NCI-H187 (cell line): ENCODE measurements at regions not wholly inside any gene's neighbourhood (a gene's known extent, or its start where the extent isn't known, plus 50 kb on each side); places are given as distances from the start of the nearest gene placed in this dataset.
"Not testable (repeated sequence)": the region's sequence is repeated elsewhere in the genome, so short reads cannot be mapped to it uniquely, and the experiment has no call there.

Experiments
- DNase-seq, 2 experiments: peaks; one replicate each; lab custom pipeline; 2025; lab: John Stamatoyannopoulos, UW

DNA sequence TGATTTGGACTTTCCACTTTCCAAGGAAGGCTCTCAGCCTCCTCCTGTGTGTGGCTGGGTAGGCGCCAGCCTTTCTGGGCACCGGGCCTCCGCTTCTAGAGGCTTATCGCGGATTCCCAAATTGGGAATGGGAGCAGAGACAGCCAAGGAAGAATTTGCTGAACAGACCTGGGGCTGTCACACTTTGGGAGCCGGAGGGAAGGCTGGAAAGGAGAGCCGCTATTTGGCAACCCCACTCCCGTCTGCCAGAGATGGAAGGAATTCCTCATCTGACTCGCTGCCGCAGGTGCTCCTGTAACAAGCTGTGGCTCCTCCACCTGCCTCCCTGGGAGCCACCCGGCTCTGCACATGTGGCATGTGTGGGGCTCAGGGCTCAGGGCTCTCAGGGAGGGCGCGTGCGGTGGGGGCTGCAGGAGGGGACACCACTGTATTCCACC, 50.8 kb upstream of the ECHDC3 start:
- no peak for DNase-seq

DNA sequence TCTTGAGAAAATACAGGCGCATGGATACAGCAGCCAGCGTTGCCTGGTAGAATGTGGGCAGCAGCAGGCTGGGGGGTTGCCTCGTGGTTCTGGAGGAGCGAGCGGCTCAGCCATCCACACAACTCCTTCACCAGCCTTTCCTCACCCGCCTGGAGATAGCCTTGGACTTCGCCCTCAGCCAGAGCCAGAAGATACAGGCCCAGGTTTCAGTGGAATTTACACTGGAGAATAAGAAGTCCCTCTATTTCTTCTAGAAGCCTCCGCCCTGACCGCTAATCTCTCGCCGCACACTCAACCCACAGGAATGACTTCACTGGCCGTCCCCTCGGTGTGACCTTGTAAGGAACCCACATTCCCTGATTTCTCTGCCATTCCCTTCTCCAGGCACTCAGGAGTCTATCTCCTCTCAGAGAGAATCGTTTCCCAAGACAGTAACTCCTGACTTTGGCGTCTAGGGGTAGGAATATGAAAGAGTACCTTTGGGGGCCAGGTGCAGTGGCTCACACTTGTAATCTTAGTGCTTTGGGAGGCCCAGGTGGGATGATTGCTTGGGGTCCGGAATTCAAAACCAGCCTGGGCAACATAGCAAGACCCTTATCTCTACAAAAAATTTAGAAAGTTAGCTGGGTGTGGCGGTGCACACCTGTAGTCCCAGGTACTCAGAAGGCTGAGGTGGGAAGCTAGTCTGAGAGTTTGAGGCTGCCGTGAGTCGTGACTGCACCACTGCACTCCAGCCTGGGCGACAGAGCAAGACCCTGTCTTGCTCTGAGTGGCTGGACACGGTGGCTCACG, 52.0 kb upstream of the ECHDC3 start:
- no peak for DNase-seq

- not testable (repeated sequence) for DNase-seq
These were observed 53.8 kb upstream of the ECHDC3 start for GRCh38 chr10:11688448-11688795.

GRCh38 chr10:11687779-11688447, 54.3 kb upstream of the ECHDC3 start:
- DNase-seq, result no peak

DNA sequence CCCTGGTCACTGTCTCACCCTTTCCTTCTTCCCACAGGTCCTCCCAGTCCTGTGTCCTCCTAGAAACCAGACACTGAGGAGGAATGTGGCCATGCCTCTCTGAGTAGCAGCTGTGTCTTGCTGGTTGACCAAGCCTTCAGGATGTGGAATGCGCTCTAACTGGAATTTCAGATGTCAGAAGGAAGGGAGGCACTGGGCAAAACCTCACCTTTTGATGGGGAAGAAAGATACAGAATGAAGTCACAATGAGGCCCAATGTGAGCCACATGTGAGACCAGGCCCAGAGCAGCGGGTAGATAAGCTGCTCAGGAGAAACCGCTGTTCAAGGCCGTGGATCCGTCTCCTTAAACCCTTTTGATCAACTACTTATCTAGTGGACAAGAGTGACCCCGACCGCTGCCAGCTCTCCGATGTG, 54.8 kb upstream of the ECHDC3 start:
- DNase-seq, result no peak

GRCh38 chr10:11685787-11686218, 56.4 kb upstream of the ECHDC3 start:
- DNase-seq, result peak in 1 of 2 experiments; percentile 8

- no peak for DNase-seq
These were observed 57.2 kb upstream of the ECHDC3 start for GRCh38 chr10:11684717-11685645.

DNA sequence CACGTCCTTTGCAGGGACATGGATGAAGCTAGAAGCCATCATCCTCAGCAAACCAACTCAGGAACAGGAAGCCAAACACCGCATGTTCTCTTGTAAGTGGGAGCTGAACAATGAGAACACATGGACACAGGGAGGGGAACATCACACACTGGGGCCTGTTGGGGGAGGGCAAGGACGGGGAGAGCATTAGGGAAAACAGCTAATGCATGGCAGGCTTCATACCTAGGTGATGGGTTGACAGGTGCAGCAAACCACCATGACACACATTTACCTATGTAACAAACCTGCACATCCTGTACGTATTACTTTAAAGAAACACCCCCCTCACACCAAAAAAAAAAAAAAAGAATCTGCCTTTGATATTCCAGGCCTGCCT, 57.9 kb upstream of the ECHDC3 start:
- not testable (repeated sequence) for DNase-seq

- DNase-seq, result no peak
These were observed 58.5 kb upstream of the ECHDC3 start for GRCh38 chr10:11683529-11684320.

- DNase-seq, result no peak
These were observed 59.3 kb upstream of the ECHDC3 start for GRCh38 chr10:11682851-11683250.

GRCh38 chr10:11682267-11682683, 59.9 kb upstream of the ECHDC3 start:
- DNase-seq, result no peak

- DNase-seq, result no peak
These were observed 61.7 kb upstream of the ECHDC3 start for GRCh38 chr10:11680496-11680895.

GRCh38 chr10:11679946-11680345, 62.2 kb upstream of the ECHDC3 start:
- no peak for DNase-seq

DNA sequence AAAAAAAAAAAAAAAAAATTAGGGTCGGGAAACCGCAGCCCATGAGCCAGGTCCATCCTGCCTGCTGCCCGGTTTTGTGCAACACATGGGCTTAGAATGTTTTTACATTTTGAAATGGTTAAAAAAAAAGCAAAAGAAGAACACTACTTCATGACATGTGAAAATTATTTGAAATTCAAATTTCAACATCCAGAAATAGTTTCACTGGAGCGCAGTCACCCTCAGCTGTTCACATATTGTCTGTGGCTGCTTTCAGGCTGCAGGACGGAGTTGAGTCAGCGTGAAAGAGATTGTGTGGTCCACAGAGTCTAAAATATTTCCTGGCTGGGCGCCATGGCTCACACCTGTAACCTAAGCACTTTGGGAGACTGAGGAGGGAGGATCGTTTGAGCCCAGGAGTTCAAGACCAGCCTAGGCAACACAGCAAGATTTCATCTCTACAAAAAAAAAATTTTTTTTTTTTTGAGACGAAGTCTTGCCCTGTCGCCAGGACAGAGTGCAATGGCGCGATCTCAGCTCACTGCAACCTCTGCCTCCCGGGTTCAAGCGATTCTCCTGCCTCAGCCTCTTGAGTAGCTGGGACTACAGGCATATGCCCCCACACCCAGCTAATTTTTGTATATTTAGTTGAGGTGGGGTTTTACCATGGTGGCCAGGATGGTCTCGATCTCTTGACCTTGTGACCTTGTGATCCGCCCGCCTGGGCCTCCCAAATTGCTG, 63.9 kb upstream of the ECHDC3 start:
- no peak for DNase-seq

DNA sequence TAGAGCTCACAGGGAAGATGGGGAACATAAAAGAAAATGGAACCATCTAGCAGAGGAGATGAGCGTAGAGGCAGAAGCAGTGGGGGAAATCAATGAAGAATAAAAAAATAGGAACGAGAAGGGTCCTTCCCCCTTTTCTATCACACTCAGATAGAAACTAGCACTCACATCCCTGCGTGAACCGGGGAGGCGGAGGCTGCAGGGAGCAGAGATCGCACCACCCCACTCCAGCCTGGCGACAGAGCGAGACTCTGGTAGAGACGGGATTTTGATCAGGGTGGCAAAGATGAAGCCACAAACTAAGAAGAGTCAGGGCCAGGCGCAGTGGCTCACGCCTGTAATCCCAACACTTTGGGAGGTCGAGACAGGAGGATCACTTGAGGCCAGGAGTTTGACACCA, 64.7 kb upstream of the ECHDC3 start:
- DNase-seq, result no peak

- DNase-seq, result no peak
These were observed 62.2 kb upstream of the USP6NL start for GRCh38 chr10:11673346-11674280.

DNA sequence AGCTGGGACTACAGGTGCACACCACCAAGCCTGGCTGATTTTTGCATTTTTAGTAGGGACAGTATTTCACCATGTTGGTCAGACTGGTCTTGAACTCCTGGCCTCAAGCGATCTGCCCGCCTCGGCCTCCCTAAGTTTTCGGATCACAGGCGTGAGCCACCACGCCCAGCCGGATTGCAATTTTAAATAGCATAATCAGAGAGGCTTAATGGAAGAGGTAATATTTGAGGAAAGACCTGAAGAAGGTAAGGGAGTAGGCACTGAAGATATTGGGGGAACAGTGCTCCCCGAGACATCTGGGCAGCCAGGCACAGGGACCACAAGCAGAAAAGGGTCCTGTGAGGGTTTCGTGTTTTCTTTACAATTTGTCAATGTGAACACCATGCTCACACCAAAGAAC, 61.4 kb upstream of the USP6NL start:
- no peak for DNase-seq

DNA sequence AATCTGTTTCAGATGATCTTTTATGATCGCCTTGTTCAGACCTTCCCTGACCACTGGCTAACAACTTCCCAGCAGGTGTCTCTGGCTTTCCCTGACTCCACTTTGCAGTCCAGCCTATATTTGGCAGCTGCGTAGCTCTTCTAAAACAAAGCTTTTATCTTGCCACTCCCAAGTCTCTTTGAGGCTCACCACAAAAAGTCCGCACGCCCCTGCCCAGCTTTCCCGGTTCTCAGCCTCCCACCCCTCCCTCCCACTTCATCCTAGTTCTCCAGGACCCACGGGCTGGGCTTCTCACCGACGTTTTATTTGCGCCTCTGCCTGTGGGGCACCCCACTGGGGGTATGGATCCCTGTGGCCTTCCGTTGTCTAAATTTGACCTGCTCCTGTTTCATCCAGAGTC, 58.9 kb upstream of the USP6NL start:
- peak; percentile 32 to 41 for DNase-seq

DNA sequence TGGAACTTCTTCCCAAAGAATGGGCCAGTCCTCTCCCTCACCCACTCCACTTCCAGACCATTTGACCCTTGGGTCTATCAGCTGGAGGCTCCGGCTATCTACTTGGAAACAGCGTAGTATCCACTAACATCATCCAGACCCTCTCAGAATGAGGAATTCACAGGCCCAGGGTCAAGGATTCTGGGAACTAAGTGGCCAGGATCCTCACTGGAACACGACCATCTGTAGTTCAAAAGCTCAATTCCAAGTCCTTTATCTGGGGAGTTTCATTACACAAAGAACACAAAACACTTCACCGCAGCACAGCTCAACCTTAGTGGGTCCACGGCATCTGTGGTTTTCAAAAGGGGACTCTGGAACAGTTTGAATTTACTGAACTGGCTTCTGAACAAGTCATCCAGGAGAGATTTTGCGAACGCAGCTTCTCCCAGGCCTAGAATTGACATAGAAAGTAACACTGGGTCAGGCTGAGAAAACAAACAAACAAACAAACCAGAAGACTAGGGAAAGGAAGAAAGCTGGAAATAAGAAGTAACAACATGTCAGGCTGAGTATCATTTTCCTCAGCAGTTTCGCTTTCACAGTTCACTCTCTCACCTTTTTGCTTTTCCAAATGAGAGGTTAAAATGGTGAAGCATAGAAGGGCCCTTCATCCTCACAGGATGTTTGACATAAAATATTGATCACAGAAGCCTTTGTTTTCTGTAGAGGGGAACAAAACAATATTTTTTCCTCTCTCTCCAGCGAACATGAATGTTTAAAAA, 57.6 kb upstream of the USP6NL start:
- DNase-seq, result no peak
